HG02610 (cell line): ENCODE measurements at regions not wholly inside any gene's neighbourhood (a gene's known extent, or its start where the extent isn't known, plus 50 kb on each side); places are given as distances from the start of the nearest gene placed in this dataset.

Experiments
- ATAC-seq: cut with Tn5 transposase; IDR thresholded peaks from one replicate; pipeline ENCODE4 v1.9.1; 2021; ENCODE audit warnings: mild to moderate bottlenecking, moderate library complexity; ENCODE audit not compliant: unreplicated experiment

DNA sequence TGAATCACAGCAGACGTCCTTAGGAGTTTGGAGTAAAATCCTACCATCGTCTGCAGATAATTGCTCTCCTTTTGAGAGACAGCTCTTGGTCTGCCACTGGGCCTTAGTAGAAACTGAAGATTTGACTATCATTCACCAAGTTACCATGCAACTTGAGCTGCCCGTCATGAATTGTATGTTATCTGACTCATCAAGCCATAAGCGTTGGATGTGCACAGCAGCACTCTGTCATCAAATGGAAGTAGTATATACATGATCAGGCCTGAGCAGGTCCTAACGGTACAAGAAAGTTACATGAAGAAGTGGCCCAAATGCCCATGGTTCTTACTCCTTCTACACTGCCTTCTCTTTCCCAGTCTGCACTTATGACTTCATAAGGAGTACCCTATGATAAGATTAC is 317.8 kb downstream of the GPATCH2 start:
- ATAC-seq, result no peak

GRCh38 chr1:217311766-217312165 is 319.1 kb downstream of the GPATCH2 start:
- no peak for ATAC-seq

DNA sequence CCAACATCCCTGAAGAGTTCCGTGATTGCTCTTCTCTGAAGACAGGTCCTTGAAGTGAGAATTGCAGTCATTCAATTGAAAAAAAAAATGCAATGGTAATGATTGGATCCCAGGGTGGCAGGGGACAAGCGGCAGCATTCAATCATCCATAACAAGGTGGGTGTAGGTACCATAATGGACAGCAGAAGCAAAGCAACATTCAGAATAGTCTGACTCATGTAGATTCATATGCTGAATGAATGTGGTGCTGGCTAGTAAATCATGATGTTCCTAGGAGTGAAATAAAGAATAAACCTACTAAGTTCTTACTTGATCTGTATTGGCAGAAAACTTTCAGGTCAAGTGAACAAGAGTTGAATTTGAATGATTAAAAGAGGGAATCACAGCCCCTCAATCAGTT is 319.6 kb downstream of the GPATCH2 start:
- ATAC-seq, result no peak

DNA sequence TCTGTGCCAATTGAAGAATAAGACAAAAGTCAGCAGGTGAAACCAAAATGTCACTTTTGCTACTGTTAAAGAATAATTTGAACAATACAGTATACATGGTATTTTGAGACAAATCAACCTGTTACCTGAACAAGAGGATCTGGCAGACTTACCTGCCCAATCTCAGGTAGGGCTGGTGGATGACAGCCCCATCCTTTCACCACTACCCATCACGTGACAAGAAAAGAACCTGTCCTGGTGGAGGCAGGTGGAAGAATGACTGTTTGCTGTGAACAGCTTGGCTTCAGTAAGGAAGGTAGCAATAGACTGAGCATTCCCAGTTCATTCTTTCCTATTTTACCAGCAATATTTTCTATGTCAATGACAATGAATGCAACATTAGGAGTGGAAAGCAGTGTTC is 349.6 kb downstream of the GPATCH2 start:
- no peak for ATAC-seq

GRCh38 chr1:217275655-217276398 is 355.1 kb downstream of the GPATCH2 start:
- no peak for ATAC-seq

- ATAC-seq, result peak; percentile 69
These were observed 355.8 kb downstream of the GPATCH2 start for GRCh38 chr1:217274927-217275654.

DNA sequence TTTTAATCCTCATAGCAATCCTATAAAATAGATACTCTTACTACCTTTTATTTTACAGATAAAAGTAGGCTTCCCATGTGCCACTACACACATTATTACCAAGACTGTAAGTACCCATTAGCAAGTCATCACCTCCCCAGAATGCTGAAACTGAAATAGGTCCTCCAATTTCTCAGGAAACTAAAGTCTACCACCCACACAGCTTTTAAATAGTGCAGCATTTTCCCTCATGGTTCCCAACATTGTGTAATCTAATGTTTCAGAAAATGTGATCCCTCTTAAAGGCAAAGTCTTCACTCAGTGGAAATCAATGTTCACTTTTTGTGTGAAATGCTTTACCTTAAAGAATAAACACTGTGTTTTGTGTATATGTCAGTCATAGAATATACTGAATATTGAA is 356.5 kb downstream of the GPATCH2 start:
- no peak for ATAC-seq

DNA sequence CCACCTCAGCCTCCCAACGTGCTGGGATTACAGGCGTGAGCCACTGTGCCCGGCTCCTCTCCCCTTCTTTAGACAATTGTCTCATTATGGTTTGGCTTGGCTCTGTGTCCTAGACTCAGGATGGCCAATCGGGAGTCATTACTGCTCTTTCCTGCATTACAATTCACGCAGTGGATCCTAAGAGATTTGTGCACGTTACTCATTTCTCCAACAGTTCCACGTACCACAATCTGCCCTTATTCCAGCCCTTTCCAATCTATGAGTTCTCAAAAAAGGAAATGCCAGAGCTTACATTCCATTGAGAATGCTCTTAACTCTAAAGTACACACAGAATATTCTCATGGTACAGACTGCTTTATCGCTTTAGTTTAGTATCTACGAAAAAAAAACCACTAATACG is 357.0 kb downstream of the GPATCH2 start:
- no peak for ATAC-seq

DNA sequence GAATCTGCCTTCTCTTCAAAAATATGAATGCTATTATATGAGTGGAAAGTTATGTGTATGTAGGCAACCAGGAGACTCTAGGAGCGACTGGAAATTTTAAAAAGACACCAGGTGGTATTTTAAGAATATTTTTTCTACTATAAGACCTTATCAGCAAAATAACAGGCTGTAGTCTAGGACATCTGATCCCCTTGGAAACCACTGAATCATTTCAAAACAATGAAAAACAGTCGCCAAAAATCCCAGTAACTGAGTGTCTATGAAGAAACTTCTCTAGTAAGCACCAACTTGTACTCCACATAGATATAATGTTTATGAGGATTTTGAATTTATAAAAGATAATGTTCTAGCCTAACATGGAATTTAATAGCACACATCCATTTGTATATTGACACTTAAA is 358.5 kb downstream of the GPATCH2 start:
- no peak for ATAC-seq

DNA sequence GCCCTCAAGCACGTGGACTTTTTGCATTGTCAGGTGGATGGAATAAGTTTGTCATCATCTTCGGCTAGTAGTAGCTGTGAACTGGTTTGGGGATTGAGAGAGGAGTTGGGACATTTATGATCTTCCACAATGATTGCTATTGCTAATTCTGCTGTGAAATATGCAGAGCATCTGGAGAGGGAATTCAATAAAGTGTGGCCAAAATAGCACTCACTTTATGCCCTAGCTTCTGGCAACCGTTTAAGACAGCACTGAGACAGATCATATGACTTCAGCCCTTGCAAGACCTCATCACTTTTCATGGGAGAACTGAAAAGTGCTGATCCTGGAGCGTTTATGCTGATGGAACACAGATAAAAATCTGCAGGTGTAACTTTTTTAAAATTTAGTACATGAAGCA is 360.8 kb downstream of the GPATCH2 start:
- ATAC-seq, result no peak

GRCh38 chr1:217268058-217268457 is 362.8 kb downstream of the GPATCH2 start:
- no peak for ATAC-seq

DNA sequence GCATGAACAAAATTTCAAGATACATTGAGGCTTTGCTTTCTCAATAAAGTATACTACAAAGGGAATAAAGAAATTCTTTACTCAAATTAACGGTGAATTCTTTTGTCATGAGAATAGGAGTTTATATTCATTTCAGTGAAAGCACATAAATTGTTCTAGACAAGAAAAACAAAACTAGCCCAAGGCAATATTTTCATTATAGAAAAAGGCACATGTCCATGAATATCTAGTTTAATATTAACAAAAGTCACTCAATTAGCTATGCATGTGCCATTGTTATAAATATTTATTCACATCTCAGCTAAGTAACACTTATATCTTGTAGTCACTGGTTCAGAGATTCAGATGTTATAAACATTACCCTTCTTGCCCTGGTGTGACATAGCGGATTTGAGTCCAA is 369.3 kb downstream of the GPATCH2 start:
- ATAC-seq, result no peak

DNA sequence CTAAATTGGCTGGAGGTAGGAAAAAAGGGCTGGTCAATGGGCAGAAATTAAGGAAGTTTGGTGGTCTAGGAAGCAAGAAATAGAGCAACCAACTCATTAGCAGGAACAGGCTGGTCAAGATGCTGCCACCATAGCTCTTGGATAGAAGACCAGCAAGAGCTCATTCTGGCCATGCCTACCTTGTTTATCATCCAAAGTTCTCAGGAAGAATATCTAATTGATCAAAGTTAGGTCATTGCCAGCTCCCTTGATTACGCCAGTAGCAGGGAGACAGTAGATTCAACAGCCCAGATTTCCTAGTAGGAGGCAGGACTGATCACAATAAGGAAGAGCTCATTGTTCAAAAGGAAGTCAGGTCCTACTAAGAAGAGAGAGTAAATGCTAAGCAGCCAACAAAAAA is 370.2 kb downstream of the GPATCH2 start:
- no peak for ATAC-seq

- ATAC-seq, result no peak
These were observed 376.9 kb downstream of the GPATCH2 start for GRCh38 chr1:217253985-217254384.

DNA sequence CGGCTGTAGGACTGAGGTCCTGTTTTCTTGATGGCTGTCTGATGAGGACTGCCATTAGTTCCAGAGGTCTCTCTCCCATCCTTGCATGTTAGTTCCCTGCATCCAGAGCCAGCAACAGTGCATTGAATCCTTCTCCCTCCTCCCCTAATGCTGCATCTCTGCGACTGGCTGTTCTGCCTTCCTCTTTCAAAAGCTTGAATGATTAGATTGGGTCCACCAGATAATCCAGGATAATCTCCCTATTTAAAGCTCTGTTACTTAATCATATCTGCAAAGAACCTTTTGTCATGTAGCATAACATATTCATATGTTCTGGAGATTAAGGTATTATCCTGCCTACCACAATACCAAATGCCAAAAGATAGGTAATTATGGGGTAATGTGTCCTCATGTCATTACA is 377.5 kb downstream of the GPATCH2 start:
- no peak for ATAC-seq

GRCh38 chr1:217251121-217251520 is 379.8 kb downstream of the GPATCH2 start:
- ATAC-seq, result no peak

GRCh38 chr1:217249857-217250256 is 381.0 kb downstream of the GPATCH2 start:
- ATAC-seq, result no peak

DNA sequence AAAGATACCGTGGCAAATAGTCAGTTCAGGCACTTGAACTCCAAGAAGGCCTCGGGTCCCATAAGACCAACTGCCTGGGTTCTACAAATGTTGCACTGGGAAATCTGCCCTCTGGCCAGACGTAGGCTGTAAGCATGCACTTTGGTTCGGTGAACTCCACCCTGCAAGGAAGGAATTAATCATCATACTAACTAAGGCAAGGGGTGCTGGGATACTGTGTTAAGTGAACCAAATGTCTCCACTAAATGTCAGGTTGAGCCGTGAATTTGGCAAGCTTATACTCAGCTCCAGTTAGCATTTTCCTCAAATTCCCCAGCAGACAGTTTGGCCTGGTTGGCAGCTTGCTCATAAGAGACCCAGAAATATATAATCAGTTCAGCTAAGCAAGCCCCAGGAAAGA is 385.9 kb downstream of the GPATCH2 start:
- ATAC-seq, result no peak

- ATAC-seq, result no peak
These were observed 390.2 kb downstream of the GPATCH2 start for GRCh38 chr1:217240656-217241055.

DNA sequence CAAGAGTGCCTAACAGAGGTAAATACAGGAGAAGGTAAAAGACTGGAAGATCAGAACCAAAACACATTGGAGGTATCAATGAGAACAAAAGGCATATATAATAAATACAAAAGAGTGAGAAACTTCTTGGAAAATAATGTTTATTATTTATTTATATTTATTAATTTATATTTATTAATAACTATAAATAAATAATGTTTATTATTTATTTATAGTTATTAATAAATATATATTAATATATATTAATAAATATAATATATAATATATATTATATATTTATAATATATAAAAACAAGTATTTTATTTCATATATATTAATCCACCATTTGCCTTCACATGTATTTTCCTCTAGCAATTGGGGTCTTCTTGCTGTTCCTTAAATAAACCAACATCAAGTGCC is 391.9 kb downstream of the GPATCH2 start:
- no peak for ATAC-seq

DNA sequence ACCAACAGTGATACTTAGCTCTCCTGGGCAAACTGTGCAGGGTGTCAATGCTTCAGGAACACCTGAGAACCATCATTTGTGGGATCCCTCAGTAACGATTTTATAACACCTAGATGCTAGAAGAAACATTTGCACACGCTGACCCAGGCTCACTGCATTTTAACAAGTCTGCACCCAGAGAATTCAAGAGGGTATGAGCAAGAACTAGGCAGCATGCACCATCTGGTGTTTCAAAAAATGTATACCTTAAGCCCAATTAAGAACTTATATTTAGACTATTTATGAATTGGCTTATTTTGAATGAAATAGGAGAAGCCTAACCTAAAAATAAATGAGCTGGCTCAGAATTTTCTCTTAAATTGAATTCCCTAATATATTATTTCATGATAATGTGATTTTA is 400.5 kb downstream of the GPATCH2 start:
- ATAC-seq, result no peak

DNA sequence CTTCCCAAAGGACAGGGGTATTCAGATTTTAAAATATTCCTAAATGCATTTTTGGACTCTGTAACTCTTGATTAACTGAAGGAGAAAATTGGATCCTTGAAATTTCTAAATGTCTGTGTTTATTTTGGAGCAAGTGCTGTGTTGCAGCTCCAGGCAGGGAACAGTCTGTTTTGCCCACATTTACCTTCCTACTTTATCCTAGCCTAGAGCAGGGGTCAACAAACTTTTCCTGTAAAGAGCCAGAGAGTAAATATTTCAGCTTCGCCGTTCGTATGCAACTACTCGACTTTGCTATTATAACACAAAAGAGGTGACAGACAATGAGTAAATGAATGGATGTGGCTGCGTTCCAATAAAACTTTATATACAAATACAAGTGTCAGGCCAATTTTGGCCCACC is 402.2 kb downstream of the GPATCH2 start:
- no peak for ATAC-seq

DNA sequence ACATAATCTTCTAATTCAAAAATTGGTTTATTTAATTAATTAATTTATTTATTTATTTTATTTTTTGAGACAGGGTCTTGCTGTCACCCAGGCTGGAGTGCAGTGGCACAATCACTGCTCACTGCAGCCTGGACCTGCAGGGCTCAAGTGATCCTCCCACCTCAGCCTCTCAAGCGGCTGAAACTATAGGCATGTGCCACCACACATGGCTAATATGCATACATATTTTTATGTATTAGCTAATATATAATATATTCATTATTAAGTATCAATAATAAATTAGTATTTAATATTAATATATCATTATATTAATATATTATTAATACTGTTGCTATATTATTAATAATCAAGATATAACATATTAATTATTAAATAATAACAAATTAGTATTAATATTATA is 406.7 kb downstream of the GPATCH2 start:
- ATAC-seq, result no peak
